Gastroesophageal sphincter (tissue), 3 donors: ENCODE measurements at regions not wholly inside any gene's neighbourhood (a gene's known extent, or its start where the extent isn't known, plus 50 kb on each side); places are given as distances from the start of the nearest gene placed in this dataset.

Experiments used
- EP300 ChIP-seq: sonication (generic); formaldehyde crosslinking; IDR thresholded peaks from one replicate; pipeline ENCODE4 v1.6.1; 2017; ENCODE audit warnings: antibody characterized with exemption, mild to moderate bottlenecking
- POLR2A ChIP-seq, 2 donors: fragments of 450-650 bp; IDR thresholded peaks; one replicate each; pipeline ENCODE4 v1.6.1; 2017; ENCODE audit warnings: antibody characterized with exemption in 2 of 2, mild to moderate bottlenecking in 2 of 2, moderate library complexity in 1 of 2
- POLR2AphosphoS5 ChIP-seq: sonication (generic); formaldehyde crosslinking; IDR thresholded peaks from one replicate; pipeline ENCODE4 v1.6.1; 2017; ENCODE audit warnings: antibody characterized with exemption
- TF ChIP-seq, protein P1 (sequence below), 4 experiments: fragments of 200-600 bp in 2 of 4; fragments of 450-650 bp in 2 of 4; sonication (generic) in 1 of 4; IDR thresholded peaks; one replicate each; pipeline ENCODE4 v1.5.1; 2017 to 2019; ENCODE audit warnings: antibody characterized with exemption in 4 of 4, mild to moderate bottlenecking in 2 of 4, moderate library complexity in 2 of 4

DNA sequence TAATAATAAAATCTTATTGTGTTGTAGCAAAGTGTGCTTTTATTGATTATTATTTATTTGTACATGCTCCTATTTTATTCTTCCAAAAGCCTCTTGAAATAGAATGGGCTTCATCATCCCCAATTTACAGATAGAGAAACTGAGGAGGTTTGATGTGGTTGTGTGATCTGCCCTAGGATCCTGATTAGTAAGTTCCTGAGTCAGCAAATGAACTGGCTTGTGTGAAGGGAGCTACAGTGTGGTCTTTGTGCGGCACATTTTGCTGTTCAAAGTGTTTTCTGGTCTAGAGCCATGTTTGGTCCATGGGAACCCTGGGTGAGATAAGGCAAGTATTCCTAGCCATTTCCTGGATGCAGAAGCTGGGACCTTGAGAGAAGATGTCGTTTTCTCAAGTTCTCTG is 326.9 kb downstream of the MEIS1 start:
- no peak for TF ChIP-seq EP300
- TF ChIP-seq, protein P1, sequence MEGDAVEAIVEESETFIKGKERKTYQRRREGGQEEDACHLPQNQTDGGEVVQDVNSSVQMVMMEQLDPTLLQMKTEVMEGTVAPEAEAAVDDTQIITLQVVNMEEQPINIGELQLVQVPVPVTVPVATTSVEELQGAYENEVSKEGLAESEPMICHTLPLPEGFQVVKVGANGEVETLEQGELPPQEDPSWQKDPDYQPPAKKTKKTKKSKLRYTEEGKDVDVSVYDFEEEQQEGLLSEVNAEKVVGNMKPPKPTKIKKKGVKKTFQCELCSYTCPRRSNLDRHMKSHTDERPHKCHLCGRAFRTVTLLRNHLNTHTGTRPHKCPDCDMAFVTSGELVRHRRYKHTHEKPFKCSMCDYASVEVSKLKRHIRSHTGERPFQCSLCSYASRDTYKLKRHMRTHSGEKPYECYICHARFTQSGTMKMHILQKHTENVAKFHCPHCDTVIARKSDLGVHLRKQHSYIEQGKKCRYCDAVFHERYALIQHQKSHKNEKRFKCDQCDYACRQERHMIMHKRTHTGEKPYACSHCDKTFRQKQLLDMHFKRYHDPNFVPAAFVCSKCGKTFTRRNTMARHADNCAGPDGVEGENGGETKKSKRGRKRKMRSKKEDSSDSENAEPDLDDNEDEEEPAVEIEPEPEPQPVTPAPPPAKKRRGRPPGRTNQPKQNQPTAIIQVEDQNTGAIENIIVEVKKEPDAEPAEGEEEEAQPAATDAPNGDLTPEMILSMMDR (IDR thresholded peaks at IDR 0.05), result no peak
- no peak for TF ChIP-seq POLR2A (IDR thresholded peaks at IDR 0.05)
- TF ChIP-seq POLR2AphosphoS5, result no peak
